Activated B cell treated with CpG ODN at 0.5 μM for 24 hours (primary cell): ENCODE measurements at regions not wholly inside any gene's neighbourhood (a gene's known extent, or its start where the extent isn't known, plus 50 kb on each side); places are given as distances from the start of the nearest gene placed in this dataset.

Experiments
- ATAC-seq: fragments of 200-7000 bp; cut with Tn5 transposase; one replicate; pipeline ENCODE4 v1.10.0; 2021; ENCODE audit warnings: low read depth, mild to moderate bottlenecking, moderate library complexity
- CTCF ChIA-PET: fragments of 350-600 bp; sonication (Branson Sonifier 250); formaldehyde crosslinking; loops from one replicate; lab custom pipeline; 2021; ENCODE audit warnings: antibody characterized with exemption; lab: Charles Lee
- POLR2A ChIA-PET: fragments of 350-600 bp; sonication (Branson Sonifier 250); formaldehyde crosslinking; loops from one replicate; lab custom pipeline; 2021; ENCODE audit warnings: antibody characterized with exemption; lab: Charles Lee
- DNase-seq: peaks from one replicate; pipeline ENCODE4 v3.0.0; 2022
- H3K27ac Mint-ChIP-seq: one replicate; pipeline ENCODE4 v1.8.0; 2020; ENCODE audit warnings: mixed read lengths
- H3K27me3 Mint-ChIP-seq: one replicate; pipeline ENCODE4 v1.8.0; 2021; ENCODE audit warnings: mixed read lengths
- H3K36me3 Mint-ChIP-seq: one replicate; pipeline ENCODE4 v1.8.0; 2021; ENCODE audit warnings: low read depth, mixed read lengths
- H3K4me1 Mint-ChIP-seq: one replicate; pipeline ENCODE4 v1.8.0; 2021; ENCODE audit warnings: mixed read lengths
- H3K4me3 Mint-ChIP-seq: one replicate; pipeline ENCODE4 v1.8.0; 2020; ENCODE audit warnings: mild to moderate bottlenecking, mixed read lengths
- H3K9me3 Mint-ChIP-seq: one replicate; pipeline ENCODE4 v1.8.0; 2020; ENCODE audit warnings: mixed read lengths
- intact Hi-C: fragments of 100-400 bp; cut with micrococcal nuclease; formaldehyde crosslinking; loops from one replicate; pipeline ENCODE4 v1.15.1; 2024
- TF ChIP-seq, protein P1 (sequence below): fragments of 200-600 bp; IDR thresholded peaks from one replicate; pipeline ENCODE4 v1.8.0; 2022; ENCODE audit warnings: antibody characterized with exemption, mild to moderate bottlenecking

DNA sequence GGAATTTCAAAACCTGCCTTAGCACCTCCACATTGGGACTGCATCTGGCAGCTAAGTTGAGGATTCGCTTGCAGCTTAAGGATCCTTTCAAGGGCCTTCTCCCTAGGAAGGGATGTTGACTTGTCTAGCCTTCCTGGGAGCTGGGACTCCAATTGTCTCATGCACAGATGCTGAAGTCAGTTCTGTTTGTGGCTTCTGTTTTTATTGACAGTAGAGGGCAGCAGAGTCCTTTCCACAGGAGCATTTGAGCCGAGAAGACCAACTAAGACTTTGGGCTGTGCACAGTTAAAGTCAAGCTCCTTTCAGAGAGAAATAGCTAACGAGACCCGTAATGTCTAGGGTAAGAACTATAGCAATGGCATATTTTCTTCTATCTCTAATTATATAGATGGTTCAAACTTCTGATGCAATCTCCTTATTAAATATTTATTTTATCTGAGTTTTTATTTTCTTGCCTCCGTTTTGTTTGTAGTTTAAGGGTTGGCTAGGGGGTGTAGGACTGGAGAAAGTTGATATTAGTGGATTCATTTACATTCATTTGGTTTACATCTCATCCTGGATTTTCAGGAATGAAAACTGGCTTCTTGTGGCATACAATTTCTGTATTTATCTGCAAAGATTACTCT is 59.7 kb upstream of the KBTBD8 start:
- CTCF ChIA-PET: interaction anchor here (0.7 to 2.6 kb wide), 19 partner anchors 10 to 1955 kb away, joined by 3 to 25 read pairs (median 6); no protein-coding TSS in a partner anchor
- no peak for DNase-seq
- Mint-ChIP-seq H3K4me1 (no peaks in the 10 kb centered on the region), H3K27me3 (peaks cover 5% of the 10 kb centered on the region), H3K27ac (no peak overlapping the region), H3K36me3 (no peaks in the 10 kb centered on the region), H3K4me3 (no peak overlapping the region), H3K9me3 (no peaks in the 10 kb centered on the region)
- peak; percentile 56 for ATAC-seq
- TF ChIP-seq, protein P1, sequence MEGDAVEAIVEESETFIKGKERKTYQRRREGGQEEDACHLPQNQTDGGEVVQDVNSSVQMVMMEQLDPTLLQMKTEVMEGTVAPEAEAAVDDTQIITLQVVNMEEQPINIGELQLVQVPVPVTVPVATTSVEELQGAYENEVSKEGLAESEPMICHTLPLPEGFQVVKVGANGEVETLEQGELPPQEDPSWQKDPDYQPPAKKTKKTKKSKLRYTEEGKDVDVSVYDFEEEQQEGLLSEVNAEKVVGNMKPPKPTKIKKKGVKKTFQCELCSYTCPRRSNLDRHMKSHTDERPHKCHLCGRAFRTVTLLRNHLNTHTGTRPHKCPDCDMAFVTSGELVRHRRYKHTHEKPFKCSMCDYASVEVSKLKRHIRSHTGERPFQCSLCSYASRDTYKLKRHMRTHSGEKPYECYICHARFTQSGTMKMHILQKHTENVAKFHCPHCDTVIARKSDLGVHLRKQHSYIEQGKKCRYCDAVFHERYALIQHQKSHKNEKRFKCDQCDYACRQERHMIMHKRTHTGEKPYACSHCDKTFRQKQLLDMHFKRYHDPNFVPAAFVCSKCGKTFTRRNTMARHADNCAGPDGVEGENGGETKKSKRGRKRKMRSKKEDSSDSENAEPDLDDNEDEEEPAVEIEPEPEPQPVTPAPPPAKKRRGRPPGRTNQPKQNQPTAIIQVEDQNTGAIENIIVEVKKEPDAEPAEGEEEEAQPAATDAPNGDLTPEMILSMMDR: peak; percentile 47
- POLR2A ChIA-PET: interaction anchor here (0.5 to 0.7 kb wide), 2 partner anchors 35 to 684 kb away, joined by 4 read pairs; no protein-coding TSS in a partner anchor
- intact Hi-C loops: loop anchor here (1.0 kb wide), 6 partner anchors 34 to 1955 kb away; no protein-coding TSS in a partner anchor

DNA sequence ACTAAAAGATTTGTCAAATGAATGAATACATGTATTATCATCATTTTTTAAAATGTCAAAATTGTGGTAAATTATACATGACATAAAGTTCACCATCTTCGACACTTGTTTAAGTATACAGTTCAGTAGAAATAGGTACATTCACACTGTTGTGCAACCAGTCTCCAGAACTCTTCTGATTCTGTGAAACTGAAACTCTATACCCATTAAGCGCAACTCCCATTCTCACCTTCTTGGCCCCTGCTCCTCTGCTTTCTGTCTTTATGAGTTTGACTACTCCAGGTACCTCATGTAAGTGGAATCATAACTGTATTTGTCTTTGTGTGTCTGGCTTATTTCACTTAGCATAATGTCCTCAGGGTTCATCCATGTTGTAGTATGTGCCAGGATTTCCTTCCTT is 50.1 kb upstream of the KBTBD8 start:
- DNase-seq (no peak), ATAC-seq (no peak)
- no peak overlapping the region for H3K27ac Mint-ChIP-seq
- H3K4me1 Mint-ChIP-seq: no peaks in the 10 kb centered on the region
- no peaks in the 10 kb centered on the region for H3K9me3 Mint-ChIP-seq
- ChIA-PET POLR2A (no interaction called here), CTCF (no interaction called here)
- intact Hi-C loops: no loop called here
- H3K36me3 Mint-ChIP-seq: no peaks in the 10 kb centered on the region
- no peak overlapping the region for H3K4me3 Mint-ChIP-seq
- peaks cover 4% of the 10 kb centered on the region for H3K27me3 Mint-ChIP-seq
- TF ChIP-seq, protein P1: no peak
